Nucleus accumbens (tissue), 56 donors: ENCODE measurements at regions not wholly inside any gene's neighbourhood (a gene's known extent, or its start where the extent isn't known, plus 50 kb on each side); places are given as distances from the start of the nearest gene placed in this dataset.

Experiments
- DNase-seq, 56 donors: peaks; one replicate each; lab custom pipeline; 2025; lab: John Stamatoyannopoulos, UW

DNA sequence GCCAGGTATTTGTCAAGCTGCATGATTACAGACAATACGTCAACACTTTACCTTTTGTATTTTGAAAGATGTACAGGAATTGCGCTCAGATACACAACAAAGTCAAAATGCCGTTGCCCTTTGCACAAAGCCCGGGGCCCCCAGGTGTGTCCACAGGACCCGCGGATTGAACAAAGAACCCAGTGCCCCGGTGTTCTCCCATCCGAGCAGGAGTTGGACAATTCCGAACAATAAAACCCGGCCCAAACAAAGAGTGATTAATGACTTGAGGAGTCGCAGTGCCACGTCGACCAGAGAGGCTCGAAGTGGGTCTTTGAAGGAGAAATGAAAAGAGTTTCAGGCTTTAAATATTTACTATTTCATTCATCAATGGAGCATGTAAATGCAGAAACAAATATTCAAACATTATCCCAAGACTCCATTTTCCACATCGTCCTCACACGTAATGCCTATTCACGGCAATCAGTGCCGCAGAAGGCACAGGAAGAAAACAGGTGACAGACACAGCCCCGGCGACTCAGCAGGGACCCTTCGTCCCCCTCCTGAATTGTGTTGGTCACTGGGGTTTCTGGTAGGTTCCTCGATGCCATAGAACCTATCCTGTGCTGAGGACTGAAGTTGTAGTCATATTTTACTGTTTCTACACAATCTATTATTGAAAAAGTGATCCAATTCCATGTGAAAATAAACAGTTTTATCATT is 70.9 kb upstream of the MGMT start:
- no peak for DNase-seq

DNA sequence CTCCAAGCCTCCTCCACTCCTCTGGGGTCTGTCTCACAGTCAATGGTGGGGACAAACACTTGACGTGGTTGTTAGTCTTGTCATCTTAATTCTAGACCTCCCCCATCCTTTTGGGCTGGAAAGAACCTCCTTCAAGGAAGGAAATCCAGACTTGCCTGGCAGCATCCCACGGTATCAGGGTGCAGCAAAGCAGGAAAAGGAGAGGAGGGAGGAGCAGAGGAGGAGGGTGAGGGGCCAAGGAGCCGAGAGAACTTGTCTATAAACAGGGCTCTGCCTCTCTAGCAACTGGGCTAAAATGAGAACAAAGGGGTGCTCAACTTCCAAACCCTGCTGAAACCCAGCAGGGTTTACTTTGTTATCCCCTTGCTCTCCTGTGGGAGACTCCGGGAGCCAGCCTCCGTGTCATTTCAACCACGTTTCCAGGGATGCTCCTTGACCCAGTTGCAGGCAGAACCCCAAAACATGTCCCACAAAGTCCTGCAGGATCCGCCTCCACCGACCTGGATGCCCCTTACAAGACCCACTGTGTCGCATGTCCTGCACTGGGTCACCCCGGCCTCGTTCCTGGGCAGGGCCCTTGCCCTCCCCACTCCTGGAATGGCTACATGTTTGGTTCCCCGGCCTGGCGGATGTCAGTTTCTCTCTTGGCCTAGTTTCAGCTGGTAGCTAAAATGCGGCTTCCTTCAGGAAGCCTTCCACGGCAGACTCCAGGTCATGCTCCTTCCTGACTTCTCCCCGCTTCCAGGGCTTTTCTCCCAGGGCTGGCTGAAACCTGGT is 69.7 kb upstream of the MGMT start:
- DNase-seq: no peak

DNA sequence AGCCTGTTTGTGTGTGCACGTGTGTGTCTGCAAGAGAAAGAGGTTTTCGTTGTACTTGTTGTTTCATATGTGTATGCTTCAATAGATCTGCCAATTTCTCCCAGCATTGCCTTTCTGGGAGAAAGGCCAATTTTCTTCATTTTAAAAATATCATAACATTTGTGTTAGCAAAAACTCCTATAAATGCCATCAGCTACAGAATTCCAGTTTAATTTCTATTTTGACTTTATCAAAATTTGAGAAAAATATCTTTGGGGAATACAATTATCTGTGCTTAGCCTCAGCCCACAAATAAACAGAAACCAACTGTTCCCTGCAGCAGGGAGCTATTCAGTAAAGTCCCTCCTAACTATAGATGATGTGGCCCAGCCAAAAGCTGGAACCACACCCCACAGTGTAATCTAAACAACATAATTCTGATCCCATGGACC is 68.3 kb upstream of the MGMT start:
- no peak for DNase-seq

DNA sequence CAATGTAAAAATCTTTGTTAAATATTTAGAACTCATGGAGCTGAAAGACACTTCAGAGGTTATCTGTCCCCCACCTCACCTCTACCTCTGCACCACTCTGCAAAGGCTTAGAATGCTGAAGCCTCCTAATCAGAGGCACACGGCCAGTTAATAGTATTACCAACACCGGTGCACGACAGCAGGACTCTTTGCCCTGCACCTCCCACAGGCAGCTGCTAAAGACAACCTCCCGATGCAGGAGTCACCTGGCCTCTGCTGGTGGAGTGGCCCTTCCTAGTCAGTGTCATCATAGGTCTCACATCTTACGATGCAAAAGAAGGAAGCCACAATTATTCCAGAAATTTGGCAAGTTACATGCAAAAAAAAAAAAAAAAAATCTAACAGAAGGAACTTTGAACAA is 66.6 kb upstream of the MGMT start:
- no peak for DNase-seq

DNA sequence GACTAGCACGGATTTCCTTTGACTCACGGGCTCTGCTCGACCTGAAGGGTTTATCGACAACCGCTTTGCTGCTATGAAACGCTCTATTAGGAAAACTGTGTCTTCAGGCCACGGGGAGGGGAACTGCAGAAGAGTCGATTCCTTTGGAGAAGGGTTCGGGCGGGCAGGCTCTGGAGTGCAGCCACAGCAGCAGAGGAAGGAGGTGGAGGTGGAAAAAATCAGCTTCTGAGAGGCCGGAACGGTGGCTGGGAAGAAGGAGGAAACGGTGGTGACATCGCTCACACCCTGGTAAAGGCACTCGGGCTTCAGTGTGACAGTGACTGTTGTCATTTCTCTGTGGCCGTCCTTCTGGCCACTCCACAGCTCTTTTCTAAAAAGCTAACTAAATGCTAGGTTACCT is 64.6 kb upstream of the MGMT start:
- DNase-seq: no peak

DNA sequence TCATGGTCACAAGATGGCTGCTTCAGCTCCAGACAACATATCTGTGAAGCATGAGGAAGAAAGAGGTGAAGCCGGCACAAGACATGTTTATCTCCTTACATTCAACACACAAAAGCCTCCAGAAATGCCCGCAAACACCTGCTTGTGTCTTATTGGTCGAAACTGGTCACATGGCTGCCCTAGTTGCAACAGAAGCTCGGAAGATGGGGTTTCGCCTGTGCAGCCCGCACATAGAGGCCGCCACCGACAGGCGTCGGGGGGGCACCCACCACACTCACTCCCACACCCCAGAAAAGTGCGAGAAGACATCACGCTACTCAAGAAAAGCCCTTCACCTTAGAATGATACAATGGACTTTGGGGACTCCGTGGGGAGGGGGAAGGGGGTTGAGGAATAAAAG is 63.0 kb upstream of the MGMT start:
- no peak for DNase-seq

DNA sequence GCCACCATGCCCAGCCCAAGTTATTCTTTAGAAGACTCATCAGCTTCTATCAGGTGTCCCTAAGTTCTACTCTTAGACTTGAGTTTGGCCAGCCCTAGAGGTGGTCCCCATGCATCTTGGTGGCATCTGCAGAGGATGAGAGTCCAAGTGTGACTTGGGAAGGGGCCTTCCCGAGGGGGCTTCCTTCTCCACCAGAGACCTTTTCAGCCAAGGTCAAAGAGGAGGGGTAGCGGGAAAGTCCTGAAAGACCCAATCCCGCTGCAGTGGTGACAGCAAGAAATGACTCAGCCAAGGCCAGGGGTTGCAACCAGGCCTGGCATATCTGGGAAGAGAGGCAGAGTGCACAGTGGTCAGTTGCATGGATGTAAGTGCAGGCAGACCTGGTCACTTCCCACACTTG is 61.7 kb upstream of the MGMT start:
- no peak for DNase-seq

DNA sequence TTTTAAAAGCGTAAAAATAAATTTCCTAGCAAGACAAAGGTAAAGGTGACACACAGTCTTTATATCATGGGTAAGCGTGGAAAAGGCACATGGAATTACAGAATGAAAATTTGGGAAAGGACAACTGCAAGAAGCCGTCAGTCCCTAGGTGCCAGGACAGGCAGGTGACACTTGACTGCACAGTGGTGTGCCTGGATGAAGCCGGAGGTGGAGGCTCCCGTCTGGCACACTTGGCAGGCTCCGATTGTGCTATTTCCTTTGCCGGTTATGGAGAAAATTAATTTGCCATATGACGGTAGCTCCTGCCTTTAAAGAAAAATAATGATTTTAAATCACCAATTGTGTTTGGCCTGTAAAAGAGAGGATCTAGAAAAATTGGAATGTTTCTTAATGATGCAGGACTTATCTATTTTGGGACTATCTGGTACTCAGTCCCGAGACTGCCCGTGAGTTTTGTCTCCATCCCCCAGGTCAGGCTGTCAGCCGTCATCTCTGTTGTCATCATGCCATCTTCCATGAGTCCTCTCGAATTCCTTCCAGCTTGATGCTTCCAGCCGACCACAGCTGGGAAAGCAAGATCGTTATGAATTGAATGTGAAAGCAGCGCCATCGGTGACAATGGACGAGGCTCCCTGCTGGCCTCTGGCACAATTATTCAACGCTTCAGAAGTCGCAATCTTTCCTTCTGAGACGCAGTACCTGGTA is 56.2 kb upstream of the MGMT start:
- DNase-seq: no peak

DNA sequence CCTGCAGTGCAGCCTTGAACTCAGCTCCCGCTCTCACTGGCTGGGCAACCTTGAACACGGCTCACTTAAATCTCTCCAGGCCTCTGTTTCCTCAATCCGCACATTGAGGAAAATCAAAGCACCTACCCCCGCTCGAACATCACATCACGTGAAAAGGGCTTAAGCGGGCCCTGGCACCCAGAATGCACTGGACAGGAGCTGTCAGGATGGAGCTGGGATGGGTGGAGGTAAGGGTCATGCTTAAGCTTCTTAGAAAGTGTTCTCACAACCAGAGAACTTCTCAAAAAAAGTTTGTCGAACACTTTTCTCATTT is 55.7 kb upstream of the MGMT start:
- DNase-seq: no peak

DNA sequence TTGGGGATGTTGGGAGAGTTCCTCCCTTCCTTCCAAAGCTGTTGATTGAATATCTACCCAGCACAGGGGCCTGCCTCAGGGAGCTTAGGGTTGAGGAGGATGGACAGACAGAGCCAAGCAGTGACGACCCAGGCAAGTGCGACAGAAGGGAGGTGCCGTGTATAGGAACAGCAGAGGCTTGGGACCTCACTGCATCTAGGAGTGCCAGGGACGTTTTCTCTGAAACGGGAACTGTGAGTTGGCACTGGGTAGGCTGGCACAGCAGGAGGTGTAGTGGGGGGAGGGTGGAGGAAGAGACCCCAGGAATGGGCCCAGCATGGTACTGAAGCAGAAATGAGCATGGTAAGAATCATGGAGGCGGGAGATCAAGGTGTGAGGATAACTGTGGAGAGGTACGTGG is 55.3 kb upstream of the MGMT start:
- DNase-seq: no peak

DNA sequence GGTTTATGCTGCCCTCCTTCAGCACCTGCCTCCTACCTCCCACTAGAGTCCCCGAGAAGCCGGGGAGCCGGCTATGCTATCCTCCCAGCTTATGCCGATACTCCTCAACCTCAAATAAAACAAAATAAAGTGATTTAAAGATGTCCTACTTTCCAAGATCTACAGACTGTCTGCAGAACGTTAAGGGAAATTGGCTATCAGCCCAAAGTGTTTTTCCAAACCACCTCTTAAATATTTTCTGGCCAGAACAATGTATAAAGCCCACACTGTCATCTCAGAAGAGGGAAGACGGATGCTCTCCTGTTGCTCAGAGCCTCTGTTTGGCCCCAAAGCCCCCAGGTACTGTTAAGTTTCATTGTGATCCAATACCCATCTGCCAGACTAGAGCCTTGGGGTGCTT is 54.0 kb upstream of the MGMT start:
- DNase-seq: no peak

DNA sequence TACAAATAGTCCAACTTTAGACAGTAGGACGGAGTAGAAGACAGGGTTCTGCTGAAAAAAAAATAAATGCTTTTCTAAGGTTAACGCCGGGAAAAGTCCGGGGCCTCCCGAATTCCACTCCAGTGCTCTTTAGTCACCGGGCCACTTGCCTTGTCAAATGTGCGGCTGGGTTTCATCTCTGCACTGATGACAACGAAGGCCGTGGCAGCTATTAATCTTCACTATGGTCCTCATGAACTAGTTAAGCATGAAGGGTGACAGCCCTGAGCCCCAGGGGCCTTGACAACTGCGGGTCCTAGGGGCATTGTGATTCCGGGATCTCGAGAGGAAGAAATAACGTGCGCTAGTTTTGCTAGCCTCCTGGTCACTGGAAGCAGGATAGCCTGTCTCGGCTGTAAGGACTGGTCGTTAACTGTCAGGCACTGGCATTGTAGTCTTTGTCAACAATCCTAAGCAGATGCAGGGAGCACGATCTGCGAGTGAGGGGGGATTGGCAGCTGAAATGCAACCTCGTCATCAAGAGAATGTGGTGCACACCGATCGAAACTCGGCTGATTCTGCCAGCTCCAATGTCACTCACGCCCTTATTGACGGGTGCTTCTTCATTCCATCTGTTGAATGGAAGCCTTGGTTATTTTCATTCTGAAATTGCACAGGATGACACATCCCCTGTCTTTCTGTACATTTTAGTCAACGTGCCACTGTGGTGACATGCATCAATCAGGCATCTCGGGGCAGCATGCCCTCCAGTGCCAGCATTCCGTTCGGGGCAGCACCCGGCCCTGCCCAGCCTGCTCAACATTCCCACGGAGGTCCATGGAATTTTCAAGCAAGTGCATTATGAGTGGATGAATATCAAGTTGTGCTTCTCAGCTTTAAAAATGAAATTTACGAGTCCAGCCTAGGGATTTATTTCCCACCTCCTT is 51.6 kb upstream of the MGMT start:
- DNase-seq: no peak

DNA sequence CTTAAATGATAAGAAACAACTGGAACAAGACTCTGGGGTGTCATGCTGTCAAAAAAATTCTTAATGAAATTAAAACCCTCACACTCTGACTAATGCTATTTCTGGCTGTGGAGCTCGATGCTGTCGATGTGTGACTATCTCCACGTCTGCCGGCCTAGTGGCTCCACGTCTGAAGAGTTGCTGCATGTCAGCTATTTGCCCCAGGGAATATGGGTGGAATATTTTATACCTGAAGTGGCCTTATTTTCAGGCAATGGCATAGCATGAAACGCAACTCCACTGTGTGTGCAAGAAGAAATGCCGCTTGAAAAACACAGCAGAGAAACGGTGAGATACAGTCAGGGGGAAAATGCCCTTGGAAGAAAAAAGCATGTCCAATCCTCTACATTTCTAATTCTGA is 50.9 kb upstream of the MGMT start:
- DNase-seq: no peak

DNA sequence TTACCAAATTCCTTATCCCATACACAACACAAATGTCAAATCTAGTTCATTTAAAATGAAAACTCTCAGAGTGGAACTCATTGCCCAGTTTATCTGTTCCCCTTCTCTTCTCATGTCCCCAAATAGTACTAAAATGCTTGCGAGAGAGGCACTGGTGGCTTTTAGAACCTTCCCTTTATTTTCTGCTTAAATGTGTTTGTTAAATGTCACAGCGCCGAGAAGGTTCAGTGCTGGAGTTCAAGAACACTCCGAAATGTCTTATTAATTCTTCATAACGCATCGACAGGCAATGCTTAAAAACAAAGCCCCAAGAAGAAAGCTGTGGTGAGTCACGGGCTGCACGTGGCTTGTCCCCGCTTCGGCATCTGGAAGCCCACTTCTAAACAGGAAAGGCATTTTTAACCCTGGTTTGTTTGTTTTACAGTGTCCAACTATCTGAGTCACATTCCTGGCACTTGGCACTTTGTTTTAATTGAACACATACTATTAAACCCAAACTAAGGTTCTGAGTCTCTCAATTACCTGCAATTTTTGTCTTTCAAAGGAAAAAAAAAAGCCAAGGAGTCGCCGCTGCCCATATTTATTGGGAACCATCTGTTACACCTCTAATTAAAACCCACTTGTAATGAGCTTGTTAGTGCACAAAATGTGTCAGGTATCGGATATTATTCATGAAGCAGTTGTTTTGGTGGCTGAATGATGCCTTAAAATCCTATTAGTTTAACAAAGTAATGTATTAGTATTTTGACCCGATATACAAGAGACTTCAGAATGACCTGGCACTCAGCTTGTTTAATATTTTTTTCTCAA is 49.9 kb upstream of the MGMT start:
- no peak for DNase-seq
